ENCODE measurements at regions not wholly inside any gene's neighbourhood (a gene's known extent, or its start where the extent isn't known, plus 50 kb on each side); places are given as distances from the start of the nearest gene placed in this dataset.

DNA sequence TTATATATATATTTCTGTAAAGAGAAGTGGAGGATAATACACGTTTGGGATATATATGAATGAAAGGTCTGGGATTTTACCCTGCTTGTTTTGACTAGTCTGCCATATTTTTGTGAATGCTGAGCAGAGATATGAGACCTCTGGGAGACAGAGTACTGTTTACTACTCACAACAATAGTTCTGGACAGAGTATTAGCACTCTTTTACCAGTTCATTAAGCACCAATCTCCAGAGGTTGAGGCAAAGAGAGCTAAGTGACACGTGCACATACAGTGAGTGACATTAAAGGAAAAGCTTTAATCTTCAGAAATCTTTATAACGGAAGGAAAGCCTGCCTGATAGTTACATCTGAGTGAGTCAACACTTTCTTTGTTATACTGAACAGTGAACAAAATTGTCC, 1452.7 kb upstream of the TENM3 start:
- TF ChIP-seq, protein P1, sequence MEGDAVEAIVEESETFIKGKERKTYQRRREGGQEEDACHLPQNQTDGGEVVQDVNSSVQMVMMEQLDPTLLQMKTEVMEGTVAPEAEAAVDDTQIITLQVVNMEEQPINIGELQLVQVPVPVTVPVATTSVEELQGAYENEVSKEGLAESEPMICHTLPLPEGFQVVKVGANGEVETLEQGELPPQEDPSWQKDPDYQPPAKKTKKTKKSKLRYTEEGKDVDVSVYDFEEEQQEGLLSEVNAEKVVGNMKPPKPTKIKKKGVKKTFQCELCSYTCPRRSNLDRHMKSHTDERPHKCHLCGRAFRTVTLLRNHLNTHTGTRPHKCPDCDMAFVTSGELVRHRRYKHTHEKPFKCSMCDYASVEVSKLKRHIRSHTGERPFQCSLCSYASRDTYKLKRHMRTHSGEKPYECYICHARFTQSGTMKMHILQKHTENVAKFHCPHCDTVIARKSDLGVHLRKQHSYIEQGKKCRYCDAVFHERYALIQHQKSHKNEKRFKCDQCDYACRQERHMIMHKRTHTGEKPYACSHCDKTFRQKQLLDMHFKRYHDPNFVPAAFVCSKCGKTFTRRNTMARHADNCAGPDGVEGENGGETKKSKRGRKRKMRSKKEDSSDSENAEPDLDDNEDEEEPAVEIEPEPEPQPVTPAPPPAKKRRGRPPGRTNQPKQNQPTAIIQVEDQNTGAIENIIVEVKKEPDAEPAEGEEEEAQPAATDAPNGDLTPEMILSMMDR (IDR thresholded peaks at IDR 0.05), result no peak
- TF ChIP-seq POLR2A (IDR thresholded peaks at IDR 0.05) (no peak), EP300 (IDR thresholded peaks at IDR 0.05) (no peak), POLR2AphosphoS5 (IDR thresholded peaks at IDR 0.05) (no peak)
